C4-2B (cell line): ENCODE measurements at regions not wholly inside any gene's neighbourhood (a gene's known extent, or its start where the extent isn't known, plus 50 kb on each side); places are given as distances from the start of the nearest gene placed in this dataset.

Source experiments
- H3K27ac ChIP-seq: fragments of 450-650 bp; 2 replicates; pipeline ENCODE4 v1.5.1; 2017
- ZFX ChIP-seq: fragments of 450-650 bp; IDR thresholded peaks from 2 replicates; pipeline ENCODE4 v1.6.1; 2017
- TF ChIP-seq, protein P1 (sequence below): fragments of 450-650 bp; conservative IDR thresholded peaks from 2 replicates; pipeline ENCODE4 v1.5.1; 2017; ENCODE audit warnings: mild to moderate bottlenecking

DNA sequence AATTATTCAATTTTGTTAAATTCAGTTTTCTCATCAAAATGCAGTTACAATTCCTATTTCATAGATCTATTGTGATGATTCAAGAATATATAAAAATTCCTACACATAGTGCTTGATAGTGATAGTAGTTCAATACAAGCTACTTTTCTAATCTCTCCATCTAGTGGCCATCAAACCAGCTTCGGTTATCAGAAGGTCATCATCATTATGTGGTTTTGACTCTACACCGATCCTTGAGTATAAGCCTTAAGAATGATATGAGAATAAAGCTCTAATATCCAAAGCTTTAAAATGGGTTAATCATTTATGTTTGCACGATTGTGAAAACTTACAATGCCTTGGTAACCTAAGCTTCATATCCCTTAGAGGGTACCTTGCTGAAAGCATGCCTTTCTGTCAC lies 167.5 kb upstream of the PREP start:
- no peak for TF ChIP-seq ZFX
- TF ChIP-seq, protein P1, sequence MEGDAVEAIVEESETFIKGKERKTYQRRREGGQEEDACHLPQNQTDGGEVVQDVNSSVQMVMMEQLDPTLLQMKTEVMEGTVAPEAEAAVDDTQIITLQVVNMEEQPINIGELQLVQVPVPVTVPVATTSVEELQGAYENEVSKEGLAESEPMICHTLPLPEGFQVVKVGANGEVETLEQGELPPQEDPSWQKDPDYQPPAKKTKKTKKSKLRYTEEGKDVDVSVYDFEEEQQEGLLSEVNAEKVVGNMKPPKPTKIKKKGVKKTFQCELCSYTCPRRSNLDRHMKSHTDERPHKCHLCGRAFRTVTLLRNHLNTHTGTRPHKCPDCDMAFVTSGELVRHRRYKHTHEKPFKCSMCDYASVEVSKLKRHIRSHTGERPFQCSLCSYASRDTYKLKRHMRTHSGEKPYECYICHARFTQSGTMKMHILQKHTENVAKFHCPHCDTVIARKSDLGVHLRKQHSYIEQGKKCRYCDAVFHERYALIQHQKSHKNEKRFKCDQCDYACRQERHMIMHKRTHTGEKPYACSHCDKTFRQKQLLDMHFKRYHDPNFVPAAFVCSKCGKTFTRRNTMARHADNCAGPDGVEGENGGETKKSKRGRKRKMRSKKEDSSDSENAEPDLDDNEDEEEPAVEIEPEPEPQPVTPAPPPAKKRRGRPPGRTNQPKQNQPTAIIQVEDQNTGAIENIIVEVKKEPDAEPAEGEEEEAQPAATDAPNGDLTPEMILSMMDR, result no peak
- no peak overlapping the region for H3K27ac ChIP-seq

DNA sequence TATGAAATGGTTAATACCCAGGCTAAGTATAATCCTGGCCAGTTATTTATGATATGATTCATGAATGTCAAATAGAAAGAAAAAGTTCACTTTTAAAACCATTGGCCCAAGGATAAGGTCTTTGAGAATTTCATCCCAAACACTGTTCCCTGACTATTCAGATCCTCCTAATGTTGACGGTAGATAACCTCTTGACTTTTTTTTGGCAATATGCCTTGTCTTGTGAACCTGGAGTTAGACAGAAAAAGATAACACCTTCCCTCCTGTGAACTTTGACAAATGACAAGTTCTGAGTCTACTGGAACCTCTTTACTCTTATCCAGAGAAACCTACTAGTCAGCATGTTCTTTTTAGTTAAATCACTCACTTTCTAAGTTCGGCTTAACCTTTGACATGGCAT lies 166.8 kb upstream of the PREP start:
- no peak overlapping the region for H3K27ac ChIP-seq
- TF ChIP-seq, protein P1, result no peak
- no peak for TF ChIP-seq ZFX

DNA sequence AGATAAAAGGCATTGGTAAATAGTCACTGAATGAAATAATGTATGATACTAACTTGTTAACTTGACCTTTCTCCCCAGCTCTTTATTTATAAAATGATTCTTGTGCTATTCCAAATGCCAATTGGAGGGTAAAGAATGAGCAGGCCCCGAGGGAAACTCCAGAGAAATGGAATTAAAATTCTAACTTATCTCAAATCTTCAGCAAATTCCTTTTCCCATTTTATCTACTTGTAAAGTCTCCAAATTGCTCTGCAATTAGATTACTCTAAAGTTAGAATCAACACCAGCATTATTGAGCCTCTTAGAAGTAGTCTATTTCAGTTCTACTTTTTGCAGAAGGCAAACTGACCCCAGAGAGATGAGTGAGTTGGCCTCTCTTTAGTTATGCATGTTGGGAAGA lies 165.9 kb upstream of the PREP start:
- TF ChIP-seq, protein P1, result no peak
- TF ChIP-seq ZFX, result no peak
- H3K27ac ChIP-seq, result no peak overlapping the region

DNA sequence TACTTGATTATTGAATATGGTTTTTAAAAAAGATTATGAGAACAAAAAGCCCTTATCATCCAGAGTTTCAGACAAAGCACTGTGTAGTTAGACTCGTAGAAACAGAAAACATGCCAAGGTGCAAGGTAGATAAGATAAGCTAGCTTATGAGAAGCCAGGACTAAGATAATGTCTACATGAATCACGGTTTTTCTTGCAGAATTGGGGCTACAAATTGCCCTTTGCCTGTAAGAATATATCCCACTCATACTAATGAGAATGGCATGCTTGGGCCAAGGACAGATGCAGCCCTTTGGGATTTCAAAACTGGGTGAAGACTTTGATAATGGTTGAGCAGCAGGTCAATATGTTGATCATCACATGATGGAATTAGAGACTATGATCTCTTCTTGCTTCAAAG lies 165.3 kb upstream of the PREP start:
- no peak overlapping the region for H3K27ac ChIP-seq
- TF ChIP-seq ZFX, result no peak
- TF ChIP-seq, protein P1, result no peak

DNA sequence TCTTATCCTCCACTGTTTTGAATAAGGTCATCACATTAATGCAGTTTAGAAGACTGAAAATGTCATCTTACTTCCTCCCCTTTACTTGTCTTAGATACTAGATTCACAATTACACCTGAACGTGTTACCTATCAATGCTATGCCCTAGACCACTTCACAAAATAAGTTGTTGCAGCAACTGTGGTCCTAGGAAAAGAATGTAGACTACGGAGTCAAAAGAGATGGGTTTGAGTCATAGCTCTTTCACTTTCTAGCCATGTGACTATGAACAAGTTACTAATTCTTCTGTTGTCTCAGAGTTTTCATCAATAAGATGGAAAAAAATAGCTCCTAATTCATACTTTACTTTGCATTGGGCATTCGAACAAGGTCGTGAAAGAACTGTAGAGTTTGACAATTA lies 164.3 kb upstream of the PREP start:
- no peak overlapping the region for H3K27ac ChIP-seq
- no peak for TF ChIP-seq ZFX
- TF ChIP-seq, protein P1, result no peak

DNA sequence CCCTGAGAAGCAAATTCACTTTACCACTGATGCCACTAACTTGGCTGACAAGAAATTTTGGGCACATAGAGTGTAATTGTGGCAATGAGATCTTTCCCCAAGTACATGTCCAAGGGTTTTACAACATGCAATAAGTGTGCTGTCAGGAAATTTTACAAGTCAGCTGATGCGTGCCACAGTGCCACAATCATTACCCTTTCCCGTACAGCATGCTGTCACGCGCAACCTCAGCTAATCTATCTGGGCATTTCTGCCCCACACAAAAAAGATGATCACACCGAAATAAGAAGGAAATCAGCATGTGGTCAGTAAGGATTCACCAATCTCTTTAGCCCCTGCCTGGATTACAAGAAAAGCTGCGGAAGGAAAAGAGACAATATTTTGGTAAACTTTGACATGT lies 163.6 kb upstream of the PREP start:
- no peak overlapping the region for H3K27ac ChIP-seq

DNA sequence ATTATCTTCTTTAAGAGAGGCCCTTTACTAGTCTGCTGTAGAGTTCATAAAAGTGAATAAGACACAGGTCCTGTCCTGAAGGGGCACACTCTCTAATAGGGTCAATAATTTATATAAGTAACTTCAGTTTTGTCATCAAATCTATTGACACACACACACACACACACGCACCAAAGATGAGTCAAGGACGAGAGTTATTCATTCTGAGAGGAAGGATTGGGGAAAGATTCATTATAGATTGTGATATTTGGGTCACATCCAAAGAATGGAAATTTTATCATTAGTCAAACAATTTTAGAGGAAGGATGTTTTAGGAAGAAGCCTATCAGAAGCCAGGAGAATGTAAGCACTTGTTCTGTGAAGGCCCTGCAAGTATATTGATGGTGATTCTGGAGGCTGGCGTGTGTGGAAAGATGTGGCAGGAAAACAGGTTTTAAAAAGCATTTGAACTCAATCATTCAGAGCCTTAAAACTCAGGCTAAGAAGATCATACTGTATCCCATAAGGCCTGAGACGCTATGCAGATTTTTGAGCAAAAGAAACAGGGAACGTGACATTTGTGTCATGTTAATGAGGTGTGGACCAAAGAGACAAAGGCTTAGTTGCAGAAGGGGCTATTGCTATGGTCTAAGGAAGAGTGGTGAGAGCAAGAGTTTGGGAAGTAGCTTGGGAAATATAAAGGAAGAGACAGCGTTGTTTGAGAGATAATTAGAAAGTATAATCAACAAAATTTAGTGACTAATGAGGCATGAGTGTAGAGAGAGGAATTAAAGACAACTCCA lies 161.4 kb upstream of the PREP start:
- no peak for TF ChIP-seq ZFX
- no peak overlapping the region for H3K27ac ChIP-seq

More for the DNA sequence above, 163.6 kb upstream of the PREP start:
- TF ChIP-seq ZFX, result no peak
- TF ChIP-seq, protein P1, result no peak

DNA sequence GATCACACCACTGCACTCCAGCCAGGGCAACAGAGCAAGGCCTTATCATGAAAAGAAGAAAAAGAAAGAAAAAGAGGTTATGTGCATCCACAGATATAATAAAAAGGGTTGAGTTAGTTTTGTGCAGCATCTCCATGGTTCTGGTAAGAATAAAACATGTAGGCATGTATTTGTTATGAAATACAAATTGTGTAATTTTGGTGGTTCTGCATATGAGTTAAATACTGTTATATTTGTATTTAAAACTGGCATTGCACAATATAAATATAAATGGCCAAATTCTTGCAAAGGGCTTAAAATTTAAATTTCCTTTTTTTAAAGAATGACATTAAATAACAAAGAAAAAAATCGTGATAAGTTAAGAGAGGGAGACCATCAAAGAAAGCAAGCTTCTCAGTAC lies 159.1 kb upstream of the PREP start:
- no peak for TF ChIP-seq ZFX
- TF ChIP-seq, protein P1, result no peak
- H3K27ac ChIP-seq, result no peak overlapping the region
